Upper lobe of left lung (tissue), 4 donors: ENCODE measurements at regions not wholly inside any gene's neighbourhood (a gene's known extent, or its start where the extent isn't known, plus 50 kb on each side); places are given as distances from the start of the nearest gene placed in this dataset.

Experiments
- EP300 ChIP-seq, 4 donors: sonication (generic); formaldehyde crosslinking; IDR thresholded peaks; one replicate each; pipeline ENCODE4 v1.5.1; 2017; ENCODE audit warnings: antibody characterized with exemption in 4 of 4, control low read depth in 2 of 4
- POLR2A ChIP-seq, 4 donors: fragments of 450-650 bp; IDR thresholded peaks; one replicate each; pipeline ENCODE4 v1.5.1; 2016 to 2017; ENCODE audit warnings: antibody characterized with exemption in 4 of 4, mild to moderate bottlenecking in 2 of 4
- TF ChIP-seq, protein P1 (sequence below), 6 experiments: fragments of 450-650 bp in 4 of 6; fragments of 200-600 bp in 2 of 6; sonication (generic) in 2 of 6; IDR thresholded peaks; one replicate each; pipeline ENCODE4 v1.5.1; 2016 to 2019; ENCODE audit warnings: antibody characterized with exemption in 6 of 6

- no peak for TF ChIP-seq POLR2A (IDR thresholded peaks at IDR 0.05)
- TF ChIP-seq, protein P1, sequence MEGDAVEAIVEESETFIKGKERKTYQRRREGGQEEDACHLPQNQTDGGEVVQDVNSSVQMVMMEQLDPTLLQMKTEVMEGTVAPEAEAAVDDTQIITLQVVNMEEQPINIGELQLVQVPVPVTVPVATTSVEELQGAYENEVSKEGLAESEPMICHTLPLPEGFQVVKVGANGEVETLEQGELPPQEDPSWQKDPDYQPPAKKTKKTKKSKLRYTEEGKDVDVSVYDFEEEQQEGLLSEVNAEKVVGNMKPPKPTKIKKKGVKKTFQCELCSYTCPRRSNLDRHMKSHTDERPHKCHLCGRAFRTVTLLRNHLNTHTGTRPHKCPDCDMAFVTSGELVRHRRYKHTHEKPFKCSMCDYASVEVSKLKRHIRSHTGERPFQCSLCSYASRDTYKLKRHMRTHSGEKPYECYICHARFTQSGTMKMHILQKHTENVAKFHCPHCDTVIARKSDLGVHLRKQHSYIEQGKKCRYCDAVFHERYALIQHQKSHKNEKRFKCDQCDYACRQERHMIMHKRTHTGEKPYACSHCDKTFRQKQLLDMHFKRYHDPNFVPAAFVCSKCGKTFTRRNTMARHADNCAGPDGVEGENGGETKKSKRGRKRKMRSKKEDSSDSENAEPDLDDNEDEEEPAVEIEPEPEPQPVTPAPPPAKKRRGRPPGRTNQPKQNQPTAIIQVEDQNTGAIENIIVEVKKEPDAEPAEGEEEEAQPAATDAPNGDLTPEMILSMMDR (IDR thresholded peaks at IDR 0.05), result no peak
- no peak for TF ChIP-seq EP300 (IDR thresholded peaks at IDR 0.05)
Observed at GRCh38 chr1:194658090-194658439, 1471.7 kb upstream of the B3GALT2 start.
